Tongue (tissue), 1 donor: ENCODE measurements at regions not wholly inside any gene's neighbourhood (a gene's known extent, or its start where the extent isn't known, plus 50 kb on each side); places are given as distances from the start of the nearest gene placed in this dataset.
"Not testable (repeated sequence)": the region's sequence is repeated elsewhere in the genome, so short reads cannot be mapped to it uniquely, and the experiment has no call there.

Source experiments
- DNase-seq: peaks from one replicate; pipeline ENCODE4 v3.0.0-alpha.2; 2015

DNA sequence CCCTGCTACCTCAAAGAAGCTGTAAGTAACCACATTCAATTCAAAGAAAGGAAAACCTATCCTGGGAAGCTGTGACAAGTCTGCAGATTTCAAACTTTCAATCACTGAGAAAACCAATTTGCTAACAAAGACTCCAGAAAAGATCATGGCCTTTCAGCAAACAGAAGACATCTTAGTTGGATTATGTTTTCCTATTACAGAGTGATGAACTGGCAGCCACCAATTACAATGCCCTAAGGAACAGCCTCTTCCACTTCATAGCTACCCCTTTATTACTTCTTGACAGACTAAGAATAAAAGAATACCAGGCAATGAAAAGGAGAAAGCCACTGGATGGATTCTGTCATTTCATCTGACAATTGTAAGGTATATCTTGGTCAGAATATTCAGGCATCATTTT lies 128.2 kb upstream of the RASEF start:
- no peak for DNase-seq

DNA sequence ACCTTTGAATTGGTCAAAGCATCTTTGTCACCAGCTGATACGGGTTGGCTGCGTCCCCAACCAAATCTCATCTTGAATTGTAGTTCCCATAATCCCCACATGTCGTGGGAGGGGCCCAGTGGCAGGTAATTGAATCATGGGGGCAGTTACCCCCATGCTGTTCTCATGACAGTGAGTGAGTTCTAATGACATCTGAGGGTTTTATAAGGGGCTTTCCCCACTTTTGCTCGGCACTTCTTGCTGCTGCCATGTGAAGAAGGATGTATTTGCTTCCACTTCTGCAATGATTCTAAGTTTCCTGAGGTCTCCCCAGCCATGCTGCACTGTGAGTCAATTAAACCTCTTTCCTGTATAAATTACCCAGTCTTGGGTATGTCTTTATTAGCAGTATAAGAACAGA lies 126.1 kb upstream of the RASEF start:
- DNase-seq: not testable (repeated sequence)

DNA sequence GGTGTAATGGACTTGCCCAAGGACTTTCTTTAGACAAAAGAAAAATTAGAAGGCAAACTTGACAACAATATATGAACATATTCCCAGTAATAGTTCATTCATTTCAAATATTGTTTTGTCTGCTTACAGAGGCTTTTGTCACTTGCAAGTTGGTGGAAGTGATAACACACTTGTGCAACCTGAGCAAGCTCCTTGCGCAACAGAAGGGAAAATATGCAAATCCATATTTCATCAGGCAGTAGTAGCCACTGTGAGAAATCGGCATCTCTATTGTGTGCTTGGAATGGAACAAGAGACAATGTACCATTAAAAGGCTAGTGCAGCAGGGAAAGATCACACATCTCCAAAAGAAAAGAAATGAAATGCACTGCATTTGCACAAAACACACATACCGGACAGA lies 125.3 kb upstream of the RASEF start:
- DNase-seq: no peak

DNA sequence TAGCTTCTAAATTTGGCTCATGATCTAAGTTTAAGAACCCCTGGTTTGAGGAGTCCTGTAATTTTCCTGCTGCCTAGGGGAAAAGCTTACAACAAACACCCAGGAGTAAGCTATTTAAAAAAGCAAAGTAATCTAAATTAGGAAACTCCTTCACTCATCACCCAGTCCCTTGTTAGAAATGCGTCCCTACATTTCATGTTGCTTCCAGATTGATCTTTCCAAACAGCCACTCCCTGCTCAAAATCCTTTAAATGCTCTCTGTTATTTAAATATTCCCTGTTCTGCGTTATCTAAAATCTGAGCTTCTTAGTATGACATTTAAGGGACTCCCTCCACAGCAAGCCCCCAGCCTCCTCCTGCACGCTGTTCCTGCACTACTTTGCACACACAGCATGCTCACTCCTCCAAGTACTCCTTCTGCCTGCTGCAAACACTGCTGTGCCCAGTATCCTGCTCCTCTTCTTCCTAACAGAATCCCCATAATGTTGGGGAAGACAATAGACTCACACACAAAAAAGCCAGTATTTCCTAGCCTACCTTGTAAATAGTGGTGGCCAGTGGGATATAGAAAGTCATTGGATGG lies 123.3 kb upstream of the RASEF start:
- no peak for DNase-seq

DNA sequence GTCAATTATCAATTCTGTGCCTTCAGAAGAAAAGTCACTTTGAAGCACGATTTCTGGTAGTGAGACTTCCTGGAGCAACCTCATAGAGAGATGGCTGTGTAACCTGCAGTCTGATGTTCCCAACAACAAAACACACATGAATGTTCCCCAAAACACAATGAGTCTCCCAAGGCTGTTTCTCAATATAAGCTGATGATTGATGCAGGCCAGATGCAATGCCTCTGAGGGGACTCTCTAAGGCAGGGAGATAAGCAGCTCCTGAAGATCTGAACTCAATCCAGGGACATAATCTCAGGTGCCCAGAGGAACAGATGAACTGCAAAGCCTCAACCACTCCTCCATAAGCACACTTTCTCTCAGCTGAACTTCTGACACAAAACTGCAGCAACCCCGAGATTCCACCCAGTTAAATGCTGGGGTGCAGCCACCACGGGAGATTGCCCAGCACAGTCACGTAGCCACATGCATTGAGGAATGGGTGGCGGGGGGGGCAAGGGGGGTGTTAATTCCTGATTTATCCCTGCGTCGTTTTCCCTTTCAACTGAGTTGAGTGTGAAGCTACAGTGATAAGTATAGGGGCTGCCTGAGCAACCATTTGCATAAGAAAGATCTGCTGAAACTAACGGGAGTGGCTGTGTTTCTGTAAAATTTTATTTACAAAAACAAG lies 122.7 kb upstream of the RASEF start:
- DNase-seq: no peak

DNA sequence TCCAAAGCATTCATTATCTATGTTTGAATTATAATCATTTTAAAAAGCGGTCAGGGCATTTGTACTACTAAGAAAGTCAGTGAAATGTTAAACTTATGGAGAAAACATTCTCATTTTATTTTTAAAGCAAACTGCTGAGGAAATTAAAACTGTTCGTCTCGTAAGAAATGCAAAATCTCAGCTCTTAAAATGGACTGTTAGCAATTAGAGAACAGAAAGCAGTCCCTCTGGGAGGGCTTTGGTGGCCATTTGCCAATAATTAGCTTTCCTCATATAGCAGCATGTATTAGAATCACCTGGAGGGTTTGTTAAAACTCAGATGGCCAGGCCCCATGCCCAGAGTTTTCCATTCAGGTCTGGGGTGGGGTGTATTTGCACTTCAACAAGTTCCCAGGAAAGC lies 120.7 kb upstream of the RASEF start:
- no peak for DNase-seq

DNA sequence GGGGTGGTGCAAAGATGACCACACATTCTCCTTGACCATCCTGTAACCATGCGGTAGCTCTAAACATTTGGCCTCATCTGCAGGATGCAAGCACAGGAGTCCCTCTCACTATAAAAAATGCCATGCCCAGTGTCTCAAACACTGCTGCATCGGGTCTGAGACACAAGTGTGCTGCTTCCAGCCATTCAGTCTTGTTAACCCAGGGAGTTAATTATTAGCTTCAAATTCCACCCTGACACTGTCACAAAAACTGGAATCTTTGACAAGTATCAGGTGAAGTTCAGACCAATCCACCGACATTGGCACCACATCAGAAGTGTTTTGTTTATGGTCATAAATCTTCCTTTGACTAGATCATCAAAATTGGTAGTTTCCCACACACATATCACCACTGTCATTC lies 119.1 kb upstream of the RASEF start:
- no peak for DNase-seq

DNA sequence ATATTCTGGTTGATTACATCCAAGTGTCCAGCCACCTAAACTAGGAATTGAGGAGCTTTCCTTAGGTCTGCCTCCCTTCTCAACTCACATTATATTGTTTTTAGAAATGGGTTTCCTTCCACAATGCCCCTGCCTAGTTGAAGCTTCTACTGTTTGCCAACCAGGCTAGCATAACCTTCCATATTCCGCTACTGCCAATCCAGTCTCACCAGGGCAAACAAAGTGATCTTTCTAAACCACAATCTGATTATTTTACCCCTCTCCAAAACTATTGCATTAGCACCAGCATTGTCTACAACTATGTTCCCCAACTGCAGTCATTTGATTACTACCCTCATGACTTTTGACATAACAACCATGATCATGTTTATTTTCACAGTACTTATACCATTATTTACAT lies 115.8 kb upstream of the RASEF start:
- no peak for DNase-seq

DNA sequence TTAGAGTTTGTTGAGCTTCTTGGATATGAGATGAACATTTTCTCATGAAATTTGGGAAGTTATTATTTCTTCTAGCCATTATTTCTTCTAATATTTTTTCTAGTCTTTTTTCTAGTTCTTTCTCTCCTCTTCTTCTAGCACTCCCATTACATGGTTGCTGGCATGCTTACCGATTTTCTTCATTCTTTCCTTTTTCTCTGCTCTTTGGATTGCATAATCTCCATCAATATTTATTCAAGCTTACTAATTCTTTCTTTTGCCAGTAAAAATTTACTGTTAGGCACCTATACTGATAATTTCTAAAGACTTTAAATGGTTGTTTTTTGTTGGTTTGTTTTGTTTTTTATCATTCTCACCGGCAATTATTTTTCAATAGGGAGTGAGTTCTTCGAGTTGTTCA lies 114.8 kb upstream of the RASEF start:
- DNase-seq: no peak

DNA sequence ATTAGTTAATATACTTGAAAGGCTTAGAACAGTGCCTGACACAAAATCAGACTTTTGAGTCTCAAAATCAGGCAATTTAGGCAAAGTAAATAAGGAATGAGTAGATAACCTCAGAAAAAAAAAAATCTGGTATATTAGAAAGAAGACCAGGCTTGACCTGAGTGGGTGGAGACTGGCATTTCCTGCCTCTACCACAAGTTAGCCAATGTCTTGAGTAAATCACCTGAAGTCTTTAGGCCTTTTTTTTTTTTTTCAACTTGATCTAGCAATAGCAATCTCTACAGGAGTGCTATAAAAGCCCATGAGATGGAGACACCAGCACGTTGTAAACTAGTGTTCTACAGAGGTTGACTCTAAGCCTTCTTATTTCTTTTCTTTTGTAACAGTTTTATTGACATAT lies 104.2 kb upstream of the RASEF start:
- DNase-seq: no peak

DNA sequence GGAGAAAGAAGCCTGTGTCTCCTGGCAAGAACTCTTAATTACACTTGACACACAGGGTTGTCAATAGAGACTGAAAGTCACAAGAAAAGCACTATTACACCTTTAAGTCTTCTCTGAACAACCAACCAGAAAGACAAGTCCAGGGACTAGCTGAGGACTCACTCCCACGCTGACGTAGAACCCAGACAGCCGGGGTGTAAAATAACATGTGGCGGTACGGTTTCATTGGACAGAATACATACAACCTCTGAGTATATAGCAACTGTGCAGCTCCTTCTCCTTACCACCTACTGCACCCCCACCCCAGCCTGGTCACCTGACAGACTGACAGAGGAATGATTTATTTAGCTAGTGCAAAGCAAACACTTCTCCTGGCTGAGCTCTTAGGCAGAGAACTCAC lies 103.4 kb upstream of the RASEF start:
- peak; percentile 26 for DNase-seq

DNA sequence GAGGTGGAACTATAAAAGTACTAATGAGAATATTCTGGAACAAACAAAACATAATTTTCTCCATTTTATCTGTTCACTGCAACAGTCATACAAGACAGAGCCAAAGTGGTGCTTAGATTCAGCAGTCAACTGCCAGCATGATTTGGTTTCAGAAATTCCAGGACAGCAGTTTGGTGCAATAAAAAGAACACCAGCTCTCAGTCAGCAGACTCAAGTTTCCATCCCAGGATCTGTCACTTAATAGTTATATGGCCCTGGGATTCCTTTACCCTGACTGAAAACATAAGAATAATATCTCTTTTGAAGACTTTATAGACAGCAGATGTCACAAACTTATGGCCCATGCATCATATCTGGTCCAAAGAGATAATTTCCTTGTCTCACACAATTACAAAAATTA lies 92.8 kb upstream of the RASEF start:
- DNase-seq: no peak

DNA sequence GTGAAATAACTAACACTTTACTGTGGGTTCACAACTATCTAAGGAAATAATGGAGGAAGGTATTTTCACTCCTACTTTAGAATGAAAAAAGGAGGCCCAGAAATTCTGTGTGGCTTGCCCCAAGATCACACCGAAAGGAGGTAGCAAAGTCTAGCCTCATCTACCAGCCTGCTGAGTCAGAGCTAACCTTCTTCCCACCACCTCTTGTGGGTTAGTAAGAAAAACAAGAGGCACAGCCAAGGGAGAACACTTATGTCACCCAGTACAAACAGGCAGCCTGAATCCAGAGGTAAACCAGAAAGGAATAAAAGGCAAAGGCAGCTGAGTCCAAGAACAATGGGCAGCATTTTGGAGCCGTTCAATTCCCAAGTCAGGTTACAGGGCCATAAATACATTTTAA lies 91.9 kb upstream of the RASEF start:
- no peak for DNase-seq

DNA sequence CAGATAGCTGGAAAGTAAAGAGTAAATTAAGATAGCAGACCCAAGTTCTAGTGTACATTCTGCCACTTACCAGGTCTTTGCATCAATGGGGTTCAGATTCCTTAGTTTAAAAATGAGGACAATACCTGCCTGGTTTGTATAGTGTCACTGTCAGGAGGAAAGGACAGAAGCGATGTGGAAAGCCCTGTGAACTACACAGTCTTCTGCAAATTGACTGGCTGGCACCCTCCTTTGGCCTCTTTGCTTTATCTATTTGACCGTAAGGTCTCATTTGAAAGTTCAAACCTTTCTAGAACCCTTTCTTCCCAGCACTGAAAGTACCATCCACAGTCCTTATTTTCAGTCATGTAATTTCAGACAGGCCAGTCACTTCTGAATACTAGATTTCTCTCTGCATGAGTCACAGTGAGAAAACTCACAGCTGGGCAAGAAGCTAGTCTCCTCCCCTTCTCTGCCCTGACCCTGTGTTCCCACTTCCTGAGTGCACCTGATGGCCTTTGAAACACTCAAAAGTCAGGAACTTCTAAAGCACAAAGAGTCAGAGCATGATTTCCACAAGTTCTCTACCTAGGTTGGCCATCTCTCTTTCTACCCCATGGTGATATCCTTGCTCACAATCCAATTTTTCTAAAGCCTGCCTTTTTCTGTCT lies 91.3 kb upstream of the RASEF start:
- DNase-seq: no peak

DNA sequence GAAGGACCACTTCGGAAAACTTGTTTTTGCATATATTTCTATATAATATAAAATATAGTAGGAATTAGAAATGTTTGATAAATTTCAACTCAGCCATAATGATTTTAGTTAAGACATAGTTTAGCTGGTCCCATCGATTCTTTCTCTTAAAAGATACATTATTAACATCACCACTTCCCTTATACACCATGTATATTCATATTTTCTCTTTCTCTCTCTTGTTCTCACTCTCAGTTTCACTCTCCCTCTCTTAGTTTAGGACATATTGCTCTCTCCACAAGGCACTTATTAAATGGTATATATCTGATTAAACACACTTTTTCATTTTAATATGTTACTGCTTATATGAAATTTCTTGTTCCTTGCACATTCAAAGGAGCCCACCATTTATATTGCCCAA lies 90.1 kb upstream of the RASEF start:
- DNase-seq: no peak

DNA sequence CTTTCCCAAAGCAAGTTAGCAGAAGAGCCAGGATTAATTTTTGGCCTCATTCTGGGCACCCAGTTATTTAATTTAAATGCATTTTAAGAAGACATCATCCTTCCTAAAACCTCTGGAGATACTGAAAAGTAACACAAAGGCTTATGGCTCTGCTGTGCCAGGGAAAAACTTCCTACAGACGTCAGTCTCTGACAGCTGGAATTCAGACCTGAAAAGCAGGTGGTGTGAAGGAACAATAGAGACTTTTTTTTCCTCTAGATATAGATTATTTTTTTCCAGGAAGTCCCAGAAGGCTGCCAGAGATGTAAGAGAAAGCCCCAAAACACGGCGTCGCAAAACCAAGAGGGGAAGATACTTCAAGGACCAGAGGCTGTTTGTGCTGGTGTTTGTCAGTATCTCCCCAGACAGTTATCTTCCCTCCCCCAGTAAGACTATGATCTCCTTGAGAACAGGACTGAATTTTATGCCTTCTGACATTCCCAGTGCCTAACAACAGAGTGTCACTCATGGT lies 88.7 kb upstream of the RASEF start:
- no peak for DNase-seq

DNA sequence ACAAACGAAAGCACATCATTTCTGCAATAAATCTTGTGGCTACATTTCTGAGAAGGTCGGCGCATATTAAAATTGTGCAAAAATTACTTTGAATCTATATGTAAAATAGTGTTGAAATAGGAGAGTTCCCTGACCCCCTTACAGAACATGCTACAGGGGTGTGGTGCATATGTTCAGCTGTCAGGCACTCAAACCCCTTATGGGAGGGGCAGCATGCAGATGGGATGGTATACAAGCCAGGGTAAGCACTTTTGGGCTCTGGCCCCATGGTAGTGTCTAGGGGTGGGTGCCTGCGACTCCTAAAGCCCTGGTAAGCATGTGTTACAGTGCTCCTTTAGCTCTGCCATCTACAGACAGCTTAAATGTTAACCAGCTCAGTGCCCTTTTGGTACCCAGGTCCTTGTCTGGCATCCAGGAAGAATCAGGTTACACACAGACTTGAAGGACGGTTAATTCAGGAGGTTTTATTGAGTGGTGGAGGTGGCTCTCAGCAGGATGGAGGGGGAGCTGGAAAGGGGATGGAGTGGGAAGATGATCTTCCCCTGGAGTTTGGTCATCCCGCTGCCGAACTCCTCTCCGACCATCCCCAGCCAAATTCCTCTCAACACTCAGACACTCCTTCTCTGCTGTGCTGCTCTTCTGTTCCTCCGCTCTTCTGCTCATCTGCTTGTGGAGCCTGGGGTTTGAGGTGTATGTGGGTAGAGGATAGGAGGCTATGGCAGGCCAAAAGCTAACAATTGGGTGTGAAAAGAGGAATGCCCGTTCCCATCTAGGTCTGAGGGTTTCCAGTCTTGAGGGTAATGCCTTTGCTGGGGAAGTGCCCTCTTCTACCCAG lies 84.6 kb upstream of the RASEF start:
- DNase-seq: no peak

DNA sequence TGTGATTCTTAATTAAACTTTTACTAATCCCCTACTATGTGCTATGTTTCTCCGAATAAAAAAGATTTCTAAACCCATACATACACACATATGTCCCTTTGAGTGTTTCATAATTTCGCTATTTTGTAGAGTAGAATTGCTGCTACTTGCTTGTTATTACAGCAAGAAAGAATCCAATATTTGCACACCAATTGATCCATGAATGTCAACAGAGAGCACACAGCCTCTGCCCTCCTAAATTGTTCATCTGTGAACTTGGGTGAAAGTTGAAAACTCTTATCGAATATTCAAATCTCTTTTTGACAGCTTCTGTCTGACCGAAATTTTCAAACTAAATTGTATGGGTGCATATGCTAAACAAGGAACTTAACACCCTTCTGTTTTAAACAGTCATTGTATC lies 83.4 kb upstream of the RASEF start:
- no peak for DNase-seq

DNA sequence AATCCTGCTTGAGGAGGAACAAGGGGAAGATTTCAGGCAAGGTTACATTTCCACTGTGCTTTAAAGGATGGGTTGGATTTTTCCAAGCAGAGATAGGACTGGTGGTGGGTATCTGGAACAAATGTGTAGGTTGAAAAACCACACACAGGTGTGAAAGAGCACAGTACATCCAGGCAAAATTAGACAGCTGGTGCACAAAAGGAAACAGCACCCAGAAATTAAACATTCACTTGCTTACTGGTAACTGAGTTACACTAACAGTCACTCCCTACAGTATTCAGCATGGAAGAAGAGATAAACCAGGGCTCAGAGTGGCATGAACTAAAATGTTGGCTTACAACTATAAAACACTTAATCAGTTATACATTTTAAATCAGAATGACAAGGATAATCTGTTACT lies 81.5 kb upstream of the RASEF start:
- no peak for DNase-seq

DNA sequence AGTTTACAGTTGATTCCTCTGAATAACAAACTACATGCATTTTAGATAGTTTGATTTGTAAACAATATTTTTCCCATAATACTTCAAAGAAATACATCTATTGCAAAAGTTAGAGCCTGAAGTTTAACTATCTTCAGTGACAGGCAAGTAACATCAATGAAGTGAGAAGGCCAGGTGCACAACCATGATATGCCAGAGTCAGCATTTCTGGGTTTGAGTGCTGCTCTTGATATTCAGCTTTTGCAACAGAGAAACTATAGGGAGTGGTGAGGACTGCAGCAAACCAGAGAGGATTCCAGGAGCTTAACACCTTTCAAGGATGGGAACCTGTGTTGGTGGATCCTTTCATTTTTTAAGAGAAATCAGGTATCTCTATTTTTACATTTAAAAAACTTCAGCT lies 79.4 kb upstream of the RASEF start:
- no peak for DNase-seq

DNA sequence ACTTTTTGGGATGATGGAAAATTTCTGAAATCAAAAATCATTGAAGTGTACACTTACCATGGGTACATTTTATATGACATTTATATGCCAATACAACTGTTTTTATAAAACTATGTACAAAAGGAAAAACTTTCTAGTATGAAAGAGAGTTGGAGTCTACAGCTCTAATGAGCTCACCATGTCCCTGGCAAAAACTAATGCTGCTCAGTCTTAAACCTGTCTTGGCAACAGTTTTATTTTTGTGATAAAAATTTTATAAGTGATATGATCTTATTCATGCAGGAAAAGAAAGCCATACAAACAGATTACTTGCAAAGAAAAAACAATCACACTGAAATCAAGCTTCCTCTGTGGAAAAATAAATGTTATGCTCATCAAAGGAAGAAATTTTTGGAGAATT lies 78.9 kb upstream of the RASEF start:
- DNase-seq: no peak

DNA sequence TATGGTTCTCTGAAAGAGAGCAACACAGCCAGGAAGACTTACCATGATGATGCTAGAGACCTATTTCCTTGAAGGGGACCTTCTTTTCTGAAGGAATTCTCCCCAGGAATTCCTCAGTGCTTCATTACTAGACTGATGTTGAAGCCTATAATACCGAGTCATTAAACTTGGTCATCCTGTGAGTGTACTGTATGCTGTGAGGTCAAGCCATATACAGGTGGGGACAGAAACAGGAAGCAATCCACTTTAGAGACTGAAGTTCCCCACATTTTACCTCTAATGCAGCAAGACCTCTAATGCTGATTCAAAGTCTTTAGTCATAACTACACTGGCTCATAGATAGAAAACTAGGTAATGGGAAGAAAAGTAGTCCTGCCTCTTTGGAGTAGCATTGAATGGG lies 77.1 kb upstream of the RASEF start:
- no peak for DNase-seq
